ENCODE measurements at regions not wholly inside any gene's neighbourhood (a gene's known extent, or its start where the extent isn't known, plus 50 kb on each side); places are given as distances from the start of the nearest gene placed in this dataset.

DNA sequence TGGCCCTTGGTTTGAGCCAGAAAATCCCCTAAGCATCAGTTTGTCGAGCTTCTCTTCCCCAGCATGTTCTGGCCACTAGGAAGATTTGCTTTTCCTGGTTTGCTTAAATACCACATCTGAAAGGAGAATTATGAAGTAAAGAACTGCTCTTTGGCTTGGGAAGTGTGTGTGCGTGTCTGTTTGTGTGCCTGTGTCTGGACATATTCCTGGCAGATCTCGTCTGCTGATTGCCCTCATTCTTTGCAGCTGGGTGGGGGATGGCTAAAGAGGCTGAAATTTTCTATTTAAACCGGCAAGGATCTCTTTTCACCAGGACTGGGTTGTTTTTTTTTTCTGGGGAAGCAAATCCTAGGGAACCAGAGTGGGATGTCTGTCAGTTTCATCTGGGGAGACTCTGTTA lies 57.3 kb upstream of the MBOAT2 start:
- no peak overlapping the region for H3K4me3 Mint-ChIP-seq
- peaks cover under 1% of the 10 kb centered on the region for H3K4me1 Mint-ChIP-seq
- peaks cover 17% of the 10 kb centered on the region for H3K27me3 Mint-ChIP-seq
- peaks cover 12% of the 10 kb centered on the region for H3K9me3 Mint-ChIP-seq
- ATAC-seq = no peak
- H3K27ac Mint-ChIP-seq = no peak overlapping the region
- H3K36me3 Mint-ChIP-seq (ENCODE audit: low read depth) = no peaks in the 10 kb centered on the region
- no peak for DNase-seq

DNA sequence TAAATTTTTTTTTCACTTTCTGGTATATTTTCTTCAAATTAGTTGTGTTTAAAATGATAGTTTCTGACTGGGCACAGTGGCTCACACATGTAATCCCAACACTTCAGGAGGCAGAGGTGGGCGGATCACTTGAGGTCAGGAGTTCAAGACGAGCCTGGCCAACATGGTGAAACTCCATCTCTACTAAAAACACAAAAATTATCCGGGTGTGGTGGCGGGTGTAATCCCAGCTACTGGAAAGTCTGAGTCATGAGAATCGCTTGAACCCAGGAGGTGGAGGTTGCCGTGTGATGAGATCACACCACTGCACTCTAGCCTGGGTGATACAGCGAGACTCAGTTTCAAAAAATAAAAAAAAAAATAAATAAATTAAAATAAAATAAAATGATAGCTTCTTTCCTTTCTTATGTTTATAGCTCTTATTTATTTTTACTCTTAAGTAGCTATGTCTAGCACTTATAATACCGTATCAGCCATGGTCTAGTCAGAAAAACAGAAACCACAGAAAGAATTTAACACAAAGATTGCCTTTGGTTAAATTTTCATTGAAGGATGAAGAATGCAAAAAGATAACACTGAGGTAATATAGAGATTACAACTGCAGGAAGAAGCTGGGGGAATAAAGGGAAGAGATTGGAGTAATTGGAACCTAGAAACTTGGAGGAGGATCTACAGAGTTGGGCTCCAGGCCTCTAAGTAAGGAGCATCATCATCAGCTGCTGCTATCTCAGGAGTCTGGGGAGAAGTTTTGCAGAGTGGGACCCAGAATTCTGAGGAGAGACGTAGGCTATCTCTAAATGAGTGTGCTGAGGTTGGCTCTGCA lies 54.7 kb upstream of the MBOAT2 start:
- peaks cover 12% of the 10 kb centered on the region for H3K9me3 Mint-ChIP-seq
- ATAC-seq = no peak

DNA sequence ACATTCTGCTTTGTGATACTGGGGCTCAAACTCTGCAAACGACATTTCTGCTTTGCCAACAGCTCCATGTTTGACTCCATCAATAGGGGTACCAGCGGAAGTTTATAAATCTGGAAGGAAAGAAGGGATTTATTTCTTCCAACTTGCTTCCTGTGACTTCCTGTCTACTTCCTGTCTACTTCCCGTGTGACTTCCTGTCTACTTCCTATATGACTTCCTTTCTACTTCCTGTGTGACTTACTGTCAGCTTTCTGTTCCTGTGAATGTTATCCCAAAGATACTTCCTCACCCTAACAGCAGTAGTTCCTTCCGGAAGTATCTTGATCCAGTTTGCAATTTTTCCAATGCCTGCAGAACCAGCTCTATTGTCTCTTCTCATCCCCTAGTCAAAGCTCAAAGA lies 52.0 kb upstream of the MBOAT2 start:
- Mint-ChIP-seq H3K27me3 (peaks cover 7% of the 10 kb centered on the region), H3K36me3 (ENCODE audit: low read depth) (no peaks in the 10 kb centered on the region), H3K4me1 (peaks cover 4% of the 10 kb centered on the region), H3K27ac (no peak overlapping the region), H3K9me3 (peaks cover 12% of the 10 kb centered on the region), H3K4me3 (no peak overlapping the region)
- ATAC-seq = no peak
- DNase-seq = no peak

More for the DNA sequence above, 54.7 kb upstream of the MBOAT2 start:
- H3K4me1 Mint-ChIP-seq = peaks cover 4% of the 10 kb centered on the region
- no peak for DNase-seq
- no peak overlapping the region for H3K4me3 Mint-ChIP-seq
- peaks cover 14% of the 10 kb centered on the region for H3K27me3 Mint-ChIP-seq
- H3K36me3 Mint-ChIP-seq (ENCODE audit: low read depth) = no peaks in the 10 kb centered on the region
- no peak overlapping the region for H3K27ac Mint-ChIP-seq

DNA sequence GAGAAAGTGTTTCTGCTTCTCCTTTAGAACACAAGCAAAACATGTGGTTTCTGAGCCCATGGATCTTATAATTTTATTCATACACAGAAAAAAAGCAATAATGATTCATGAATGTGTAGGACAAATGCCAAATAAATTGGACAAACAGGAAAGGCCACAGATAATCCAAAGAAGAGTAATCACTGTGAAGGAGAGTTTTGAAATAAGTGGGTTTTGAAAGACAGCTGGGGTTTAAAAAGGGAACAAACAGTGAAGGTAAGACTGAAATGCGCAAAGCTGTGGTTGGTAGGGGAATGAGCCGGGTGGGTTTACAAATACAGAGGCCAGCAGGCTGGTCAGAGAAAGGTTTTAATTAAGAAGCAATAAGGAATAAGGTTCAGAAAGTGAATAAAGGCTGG lies 50.0 kb upstream of the MBOAT2 start:
- Mint-ChIP-seq H3K9me3 (peaks cover 12% of the 10 kb centered on the region), H3K27ac (no peak overlapping the region), H3K4me3 (no peak overlapping the region), H3K36me3 (ENCODE audit: low read depth) (no peaks in the 10 kb centered on the region), H3K27me3 (no peaks in the 10 kb centered on the region), H3K4me1 (peaks cover 4% of the 10 kb centered on the region)
- no peak for ATAC-seq
- no peak for DNase-seq
